ENCODE measurements at regions not wholly inside any gene's neighbourhood (a gene's known extent, or its start where the extent isn't known, plus 50 kb on each side); places are given as distances from the start of the nearest gene placed in this dataset.

DNA sequence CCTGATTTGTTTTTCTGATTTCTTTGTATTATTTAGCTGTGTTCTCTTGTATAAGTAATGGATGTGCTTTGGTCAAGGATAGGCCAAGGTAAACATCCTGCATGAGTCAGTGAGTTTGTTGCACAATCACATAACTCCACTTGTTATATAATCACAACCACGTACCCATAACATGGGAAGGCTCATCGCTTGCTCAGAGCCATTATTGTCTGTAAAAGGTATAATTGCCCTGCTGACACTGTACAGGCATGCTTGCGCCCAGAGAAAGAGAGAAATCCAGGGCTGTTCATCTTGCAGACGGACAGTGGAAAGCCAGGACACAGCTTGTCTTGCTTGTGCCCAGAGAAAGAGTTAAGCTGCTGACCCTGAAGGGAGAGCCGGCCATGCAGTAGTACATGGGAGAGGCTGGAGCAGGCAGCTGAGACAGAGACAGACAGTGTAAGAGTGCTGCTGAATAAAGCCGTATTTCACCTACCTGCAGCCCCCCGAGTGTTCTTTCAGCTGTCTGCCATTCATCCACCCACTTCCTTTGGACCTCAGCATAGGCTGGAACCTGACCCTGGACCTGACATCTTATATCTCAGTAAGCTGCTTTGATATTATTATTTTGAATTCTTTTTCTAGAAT, 174.7 kb upstream of the DAAM1 start (continued):
- TF ChIP-seq, protein P1, sequence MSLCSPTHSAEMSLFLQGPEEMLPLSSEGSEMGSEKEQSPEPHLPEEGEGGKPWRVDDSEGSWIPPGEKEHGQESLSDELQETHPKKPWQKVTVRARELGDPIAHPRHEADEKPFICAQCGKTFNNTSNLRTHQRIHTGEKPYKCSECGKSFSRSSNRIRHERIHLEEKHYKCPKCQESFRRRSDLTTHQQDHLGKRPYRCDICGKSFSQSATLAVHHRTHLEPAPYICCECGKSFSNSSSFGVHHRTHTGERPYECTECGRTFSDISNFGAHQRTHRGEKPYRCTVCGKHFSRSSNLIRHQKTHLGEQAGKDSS (CRISPR knock-in tag; IDR thresholded peaks at IDR 0.05; ENCODE audit: borderline replicate concordance, low read depth), result peak; percentile 43; the same call in 1 of the 2 replicates
- no peak for TF ChIP-seq ZNF232 (CRISPR knock-in tag; IDR thresholded peaks at IDR 0.05; ENCODE audit: borderline replicate concordance)
- no peak for TF ChIP-seq PCBP1 (IDR thresholded peaks at IDR 0.05; ENCODE audit: borderline replicate concordance, low read depth, low read length)
- TF ChIP-seq, protein P2, sequence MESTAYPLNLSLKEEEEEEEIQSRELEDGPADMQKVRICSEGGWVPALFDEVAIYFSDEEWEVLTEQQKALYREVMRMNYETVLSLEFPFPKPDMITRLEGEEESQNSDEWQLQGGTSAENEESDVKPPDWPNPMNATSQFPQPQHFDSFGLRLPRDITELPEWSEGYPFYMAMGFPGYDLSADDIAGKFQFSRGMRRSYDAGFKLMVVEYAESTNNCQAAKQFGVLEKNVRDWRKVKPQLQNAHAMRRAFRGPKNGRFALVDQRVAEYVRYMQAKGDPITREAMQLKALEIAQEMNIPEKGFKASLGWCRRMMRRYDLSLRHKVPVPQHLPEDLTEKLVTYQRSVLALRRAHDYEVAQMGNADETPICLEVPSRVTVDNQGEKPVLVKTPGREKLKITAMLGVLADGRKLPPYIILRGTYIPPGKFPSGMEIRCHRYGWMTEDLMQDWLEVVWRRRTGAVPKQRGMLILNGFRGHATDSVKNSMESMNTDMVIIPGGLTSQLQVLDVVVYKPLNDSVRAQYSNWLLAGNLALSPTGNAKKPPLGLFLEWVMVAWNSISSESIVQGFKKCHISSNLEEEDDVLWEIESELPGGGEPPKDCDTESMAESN (CRISPR knock-in tag; conservative IDR thresholded peaks at IDR 0.05), result no peak
- TF ChIP-seq PHF5A (CRISPR knock-in tag; IDR thresholded peaks at IDR 0.05; ENCODE audit: low read depth, unreplicated experiment), result no peak
- no peak for TF ChIP-seq NFE2L1 (CRISPR knock-in tag; IDR thresholded peaks at IDR 0.05; ENCODE audit: borderline replicate concordance)
- TF ChIP-seq, protein P3, sequence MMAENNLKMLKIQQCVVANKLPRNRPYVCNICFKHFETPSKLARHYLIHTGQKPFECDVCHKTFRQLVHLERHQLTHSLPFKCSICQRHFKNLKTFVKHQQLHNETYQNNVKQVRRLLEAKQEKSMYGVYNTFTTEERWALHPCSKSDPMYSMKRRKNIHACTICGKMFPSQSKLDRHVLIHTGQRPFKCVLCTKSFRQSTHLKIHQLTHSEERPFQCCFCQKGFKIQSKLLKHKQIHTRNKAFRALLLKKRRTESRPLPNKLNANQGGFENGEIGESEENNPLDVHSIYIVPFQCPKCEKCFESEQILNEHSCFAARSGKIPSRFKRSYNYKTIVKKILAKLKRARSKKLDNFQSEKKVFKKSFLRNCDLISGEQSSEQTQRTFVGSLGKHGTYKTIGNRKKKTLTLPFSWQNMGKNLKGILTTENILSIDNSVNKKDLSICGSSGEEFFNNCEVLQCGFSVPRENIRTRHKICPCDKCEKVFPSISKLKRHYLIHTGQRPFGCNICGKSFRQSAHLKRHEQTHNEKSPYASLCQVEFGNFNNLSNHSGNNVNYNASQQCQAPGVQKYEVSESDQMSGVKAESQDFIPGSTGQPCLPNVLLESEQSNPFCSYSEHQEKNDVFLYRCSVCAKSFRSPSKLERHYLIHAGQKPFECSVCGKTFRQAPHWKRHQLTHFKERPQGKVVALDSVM (CRISPR knock-in tag; IDR thresholded peaks at IDR 0.05), result no peak
- TF ChIP-seq ZNF891 (CRISPR knock-in tag; IDR thresholded peaks at IDR 0.05), result no peak
- TF ChIP-seq, protein P4, sequence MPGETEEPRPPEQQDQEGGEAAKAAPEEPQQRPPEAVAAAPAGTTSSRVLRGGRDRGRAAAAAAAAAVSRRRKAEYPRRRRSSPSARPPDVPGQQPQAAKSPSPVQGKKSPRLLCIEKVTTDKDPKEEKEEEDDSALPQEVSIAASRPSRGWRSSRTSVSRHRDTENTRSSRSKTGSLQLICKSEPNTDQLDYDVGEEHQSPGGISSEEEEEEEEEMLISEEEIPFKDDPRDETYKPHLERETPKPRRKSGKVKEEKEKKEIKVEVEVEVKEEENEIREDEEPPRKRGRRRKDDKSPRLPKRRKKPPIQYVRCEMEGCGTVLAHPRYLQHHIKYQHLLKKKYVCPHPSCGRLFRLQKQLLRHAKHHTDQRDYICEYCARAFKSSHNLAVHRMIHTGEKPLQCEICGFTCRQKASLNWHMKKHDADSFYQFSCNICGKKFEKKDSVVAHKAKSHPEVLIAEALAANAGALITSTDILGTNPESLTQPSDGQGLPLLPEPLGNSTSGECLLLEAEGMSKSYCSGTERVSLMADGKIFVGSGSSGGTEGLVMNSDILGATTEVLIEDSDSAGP (CRISPR knock-in tag; IDR thresholded peaks at IDR 0.05; ENCODE audit: borderline replicate concordance), result no peak
- TF ChIP-seq, protein P5, sequence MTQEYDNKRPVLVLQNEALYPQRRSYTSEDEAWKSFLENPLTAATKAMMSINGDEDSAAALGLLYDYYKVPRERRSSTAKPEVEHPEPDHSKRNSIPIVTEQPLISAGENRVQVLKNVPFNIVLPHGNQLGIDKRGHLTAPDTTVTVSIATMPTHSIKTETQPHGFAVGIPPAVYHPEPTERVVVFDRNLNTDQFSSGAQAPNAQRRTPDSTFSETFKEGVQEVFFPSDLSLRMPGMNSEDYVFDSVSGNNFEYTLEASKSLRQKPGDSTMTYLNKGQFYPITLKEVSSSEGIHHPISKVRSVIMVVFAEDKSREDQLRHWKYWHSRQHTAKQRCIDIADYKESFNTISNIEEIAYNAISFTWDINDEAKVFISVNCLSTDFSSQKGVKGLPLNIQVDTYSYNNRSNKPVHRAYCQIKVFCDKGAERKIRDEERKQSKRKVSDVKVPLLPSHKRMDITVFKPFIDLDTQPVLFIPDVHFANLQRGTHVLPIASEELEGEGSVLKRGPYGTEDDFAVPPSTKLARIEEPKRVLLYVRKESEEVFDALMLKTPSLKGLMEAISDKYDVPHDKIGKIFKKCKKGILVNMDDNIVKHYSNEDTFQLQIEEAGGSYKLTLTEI (CRISPR knock-in tag; conservative IDR thresholded peaks at IDR 0.05), result no peak
- no peak for TF ChIP-seq RORA (CRISPR knock-in tag; IDR thresholded peaks at IDR 0.05)
- peak; percentile 92 for TF ChIP-seq ZMYM3 (CRISPR knock-in tag; IDR thresholded peaks at IDR 0.05)
- TF ChIP-seq, protein P6, sequence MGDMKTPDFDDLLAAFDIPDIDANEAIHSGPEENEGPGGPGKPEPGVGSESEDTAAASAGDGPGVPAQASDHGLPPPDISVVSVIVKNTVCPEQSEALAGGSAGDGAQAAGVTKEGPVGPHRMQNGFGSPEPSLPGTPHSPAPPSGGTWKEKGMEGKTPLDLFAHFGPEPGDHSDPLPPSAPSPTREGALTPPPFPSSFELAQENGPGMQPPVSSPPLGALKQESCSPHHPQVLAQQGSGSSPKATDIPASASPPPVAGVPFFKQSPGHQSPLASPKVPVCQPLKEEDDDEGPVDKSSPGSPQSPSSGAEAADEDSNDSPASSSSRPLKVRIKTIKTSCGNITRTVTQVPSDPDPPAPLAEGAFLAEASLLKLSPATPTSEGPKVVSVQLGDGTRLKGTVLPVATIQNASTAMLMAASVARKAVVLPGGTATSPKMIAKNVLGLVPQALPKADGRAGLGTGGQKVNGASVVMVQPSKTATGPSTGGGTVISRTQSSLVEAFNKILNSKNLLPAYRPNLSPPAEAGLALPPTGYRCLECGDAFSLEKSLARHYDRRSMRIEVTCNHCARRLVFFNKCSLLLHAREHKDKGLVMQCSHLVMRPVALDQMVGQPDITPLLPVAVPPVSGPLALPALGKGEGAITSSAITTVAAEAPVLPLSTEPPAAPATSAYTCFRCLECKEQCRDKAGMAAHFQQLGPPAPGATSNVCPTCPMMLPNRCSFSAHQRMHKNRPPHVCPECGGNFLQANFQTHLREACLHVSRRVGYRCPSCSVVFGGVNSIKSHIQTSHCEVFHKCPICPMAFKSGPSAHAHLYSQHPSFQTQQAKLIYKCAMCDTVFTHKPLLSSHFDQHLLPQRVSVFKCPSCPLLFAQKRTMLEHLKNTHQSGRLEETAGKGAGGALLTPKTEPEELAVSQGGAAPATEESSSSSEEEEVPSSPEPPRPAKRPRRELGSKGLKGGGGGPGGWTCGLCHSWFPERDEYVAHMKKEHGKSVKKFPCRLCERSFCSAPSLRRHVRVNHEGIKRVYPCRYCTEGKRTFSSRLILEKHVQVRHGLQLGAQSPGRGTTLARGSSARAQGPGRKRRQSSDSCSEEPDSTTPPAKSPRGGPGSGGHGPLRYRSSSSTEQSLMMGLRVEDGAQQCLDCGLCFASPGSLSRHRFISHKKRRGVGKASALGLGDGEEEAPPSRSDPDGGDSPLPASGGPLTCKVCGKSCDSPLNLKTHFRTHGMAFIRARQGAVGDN (CRISPR knock-in tag; IDR thresholded peaks at IDR 0.05), result no peak
- TF ChIP-seq, protein P7, sequence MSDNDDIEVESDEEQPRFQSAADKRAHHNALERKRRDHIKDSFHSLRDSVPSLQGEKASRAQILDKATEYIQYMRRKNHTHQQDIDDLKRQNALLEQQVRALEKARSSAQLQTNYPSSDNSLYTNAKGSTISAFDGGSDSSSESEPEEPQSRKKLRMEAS (IDR thresholded peaks at IDR 0.05), result no peak
- peak; percentile 42; the same call in 1 of the 2 replicates for TF ChIP-seq HDAC1 (CRISPR knock-in tag; IDR thresholded peaks at IDR 0.05)
- TF ChIP-seq ZBTB8A (CRISPR knock-in tag; IDR thresholded peaks at IDR 0.05; ENCODE audit: borderline replicate concordance, low read depth), result no peak

All from HepG2 (cell line).